Upper lobe of right lung (tissue), 1 donor: ENCODE measurements at regions not wholly inside any gene's neighbourhood (a gene's known extent, or its start where the extent isn't known, plus 50 kb on each side); places are given as distances from the start of the nearest gene placed in this dataset.
"Not testable (repeated sequence)": the region's sequence is repeated elsewhere in the genome, so short reads cannot be mapped to it uniquely, and the experiment has no call there.

ENCODE experiments used
- ATAC-seq: fragments of 200-7000 bp; cut with Tn5 transposase; one replicate; pipeline ENCODE4 v1.9.1; 2020; ENCODE audit warnings: mild to moderate bottlenecking, moderate library complexity
- DNase-seq: peaks from one replicate; pipeline ENCODE4 v3.0.0-alpha.2; 2020
- H3K27ac ChIP-seq: fragments of 200-600 bp; one replicate; pipeline ENCODE4 v1.8.0; 2022
- H3K27me3 ChIP-seq: fragments of 200-600 bp; one replicate; pipeline ENCODE4 v1.8.0; 2022; ENCODE audit warnings: mild to moderate bottlenecking
- H3K36me3 ChIP-seq: fragments of 200-600 bp; one replicate; pipeline ENCODE4 v1.8.0; 2022
- H3K4me1 ChIP-seq: fragments of 200-600 bp; one replicate; pipeline ENCODE4 v1.8.0; 2022
- H3K4me3 ChIP-seq: fragments of 200-600 bp; one replicate; pipeline ENCODE4 v1.8.0; 2022; ENCODE audit warnings: mild to moderate bottlenecking
- H3K9me3 ChIP-seq: fragments of 200-600 bp; one replicate; pipeline ENCODE4 v1.8.0; 2022
- intact Hi-C: fragments of 100-400 bp; cut with DNase I; formaldehyde crosslinking; loops from one replicate; pipeline ENCODE4 v1.11.0; 2022
- TF ChIP-seq, protein P1 (sequence below): fragments of 200-600 bp; IDR thresholded peaks from one replicate; pipeline ENCODE4 v1.8.0; 2022; ENCODE audit warnings: antibody characterized with exemption
- donor health status: DM: no; HTN: yes; CAD: no; lungs with severe emphysema.

DNA sequence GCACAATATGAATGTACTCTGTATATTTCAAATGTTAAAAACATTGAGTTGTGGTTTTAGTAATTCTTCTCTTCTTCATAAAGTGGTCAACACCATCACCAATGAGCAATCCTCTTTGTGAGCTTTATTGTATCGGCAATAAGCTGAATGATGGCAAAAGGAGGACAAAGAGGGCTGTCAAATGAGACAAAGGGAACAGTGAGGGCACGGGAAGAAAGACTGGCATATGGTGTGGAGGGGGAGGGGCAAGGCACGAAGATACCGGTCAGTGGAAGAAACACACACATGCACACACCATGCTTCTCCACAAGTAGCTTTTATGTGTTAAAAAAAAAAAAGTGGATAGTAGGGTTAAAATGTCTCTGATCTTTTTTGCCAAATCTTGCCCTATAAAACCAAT is 506.8 kb upstream of the CITED2 start:
- Histone ChIP-seq H3K27me3 (no peaks in the 10 kb centered on the region), H3K4me1 (peaks cover 12% of the 10 kb centered on the region), H3K9me3 (no peaks in the 10 kb centered on the region), H3K27ac (no peak overlapping the region), H3K4me3 (no peak overlapping the region), H3K36me3 (no peaks in the 10 kb centered on the region)
- DNase-seq (no peak), ATAC-seq (no peak)
- intact Hi-C loops = no loop called here
- TF ChIP-seq, protein P1, sequence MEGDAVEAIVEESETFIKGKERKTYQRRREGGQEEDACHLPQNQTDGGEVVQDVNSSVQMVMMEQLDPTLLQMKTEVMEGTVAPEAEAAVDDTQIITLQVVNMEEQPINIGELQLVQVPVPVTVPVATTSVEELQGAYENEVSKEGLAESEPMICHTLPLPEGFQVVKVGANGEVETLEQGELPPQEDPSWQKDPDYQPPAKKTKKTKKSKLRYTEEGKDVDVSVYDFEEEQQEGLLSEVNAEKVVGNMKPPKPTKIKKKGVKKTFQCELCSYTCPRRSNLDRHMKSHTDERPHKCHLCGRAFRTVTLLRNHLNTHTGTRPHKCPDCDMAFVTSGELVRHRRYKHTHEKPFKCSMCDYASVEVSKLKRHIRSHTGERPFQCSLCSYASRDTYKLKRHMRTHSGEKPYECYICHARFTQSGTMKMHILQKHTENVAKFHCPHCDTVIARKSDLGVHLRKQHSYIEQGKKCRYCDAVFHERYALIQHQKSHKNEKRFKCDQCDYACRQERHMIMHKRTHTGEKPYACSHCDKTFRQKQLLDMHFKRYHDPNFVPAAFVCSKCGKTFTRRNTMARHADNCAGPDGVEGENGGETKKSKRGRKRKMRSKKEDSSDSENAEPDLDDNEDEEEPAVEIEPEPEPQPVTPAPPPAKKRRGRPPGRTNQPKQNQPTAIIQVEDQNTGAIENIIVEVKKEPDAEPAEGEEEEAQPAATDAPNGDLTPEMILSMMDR = no peak

DNA sequence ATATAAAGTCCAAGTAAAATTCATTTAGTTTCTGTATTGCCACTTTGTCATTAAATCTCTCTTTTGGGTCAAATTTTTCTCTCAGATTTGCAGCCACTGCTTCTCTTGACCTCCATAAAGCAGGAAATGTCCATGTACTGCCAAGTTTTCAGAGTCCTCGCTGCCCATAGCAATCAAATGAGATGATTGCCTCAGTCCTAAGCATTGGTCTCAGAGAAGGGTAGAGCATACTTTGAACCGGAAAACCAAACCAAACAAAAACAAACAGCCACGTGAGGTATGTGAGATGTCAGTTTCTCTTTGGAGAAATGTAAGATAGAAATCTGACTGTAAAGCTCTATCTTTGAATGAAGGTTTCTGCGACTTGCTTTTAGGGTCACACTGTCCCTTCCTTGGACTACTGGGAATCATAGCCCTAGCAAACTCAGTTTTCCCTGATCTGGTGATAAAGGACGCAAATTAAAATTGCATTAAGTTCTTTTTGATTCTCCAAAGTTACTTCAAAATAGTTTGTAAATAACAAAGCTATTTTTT is 505.4 kb upstream of the CITED2 start:
- peaks cover 12% of the 10 kb centered on the region for H3K4me1 ChIP-seq
- no peak for DNase-seq
- no peaks in the 10 kb centered on the region for H3K36me3 ChIP-seq
- TF ChIP-seq, protein P1 = no peak
- no peaks in the 10 kb centered on the region for H3K27me3 ChIP-seq
- intact Hi-C loops = no loop called here
- H3K9me3 ChIP-seq = no peaks in the 10 kb centered on the region
- H3K27ac ChIP-seq = no peak overlapping the region
- no peak overlapping the region for H3K4me3 ChIP-seq
- ATAC-seq = no peak

DNA sequence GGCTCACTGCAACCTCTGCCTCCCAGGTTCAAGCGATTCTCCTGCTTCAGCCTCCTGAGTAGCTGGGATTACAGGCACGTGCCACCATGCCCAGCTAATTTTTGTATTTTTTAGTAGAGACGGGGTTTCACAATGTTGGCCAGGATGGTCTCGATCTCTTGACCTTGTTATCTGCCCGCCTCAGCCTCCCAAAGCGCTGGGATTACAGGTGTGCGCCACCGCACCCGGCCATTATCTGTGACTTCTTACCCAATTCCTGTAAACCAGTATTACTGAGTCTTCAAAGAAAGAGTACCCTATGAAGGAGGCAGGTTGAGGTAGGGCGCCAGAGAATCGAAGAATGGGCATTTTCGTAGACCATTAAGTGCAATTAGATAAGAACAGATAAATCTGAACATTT is 504.8 kb upstream of the CITED2 start:
- H3K27ac ChIP-seq, H3K9me3 ChIP-seq, H3K36me3 ChIP-seq, intact Hi-C loops, DNase-seq, ATAC-seq, H3K27me3 ChIP-seq, H3K4me3 ChIP-seq: not testable (repeated sequence)
- peaks cover 12% of the 10 kb centered on the region for H3K4me1 ChIP-seq

DNA sequence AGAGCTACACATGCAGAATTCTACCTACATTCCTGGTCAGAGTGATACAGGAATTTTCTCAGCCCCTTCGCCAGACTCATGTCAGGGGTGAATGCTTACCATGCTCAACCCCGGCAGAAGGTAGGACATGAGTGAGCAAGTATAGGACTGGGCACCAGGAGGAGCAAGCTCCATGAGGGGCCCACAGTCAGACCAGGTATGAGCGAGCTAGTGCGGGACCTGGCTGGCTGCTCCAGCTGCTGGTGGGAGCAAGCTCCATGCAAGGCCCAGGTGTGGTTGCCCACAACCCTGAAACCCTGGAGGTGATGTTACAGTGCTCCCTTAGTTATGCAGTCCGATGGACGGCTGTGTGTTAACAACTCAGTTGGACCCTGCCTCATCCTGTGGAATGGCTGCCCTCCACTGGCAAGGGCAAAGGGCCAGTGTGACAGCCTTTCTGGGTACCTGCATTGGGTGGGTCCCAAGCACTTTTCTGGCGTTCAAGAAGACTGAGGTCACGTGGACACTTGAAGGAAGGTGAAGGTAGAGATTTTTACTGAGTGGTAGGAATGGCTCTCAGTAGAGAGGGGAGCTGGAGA is 503.5 kb upstream of the CITED2 start:
- no peak for DNase-seq
- Histone ChIP-seq H3K4me1 (peaks cover 5% of the 10 kb centered on the region), H3K27me3 (no peaks in the 10 kb centered on the region), H3K4me3 (no peak overlapping the region), H3K27ac (no peak overlapping the region), H3K9me3 (no peaks in the 10 kb centered on the region), H3K36me3 (no peaks in the 10 kb centered on the region)
- intact Hi-C loops = no loop called here
- TF ChIP-seq, protein P1 = no peak
- peak; percentile 40 for ATAC-seq

DNA sequence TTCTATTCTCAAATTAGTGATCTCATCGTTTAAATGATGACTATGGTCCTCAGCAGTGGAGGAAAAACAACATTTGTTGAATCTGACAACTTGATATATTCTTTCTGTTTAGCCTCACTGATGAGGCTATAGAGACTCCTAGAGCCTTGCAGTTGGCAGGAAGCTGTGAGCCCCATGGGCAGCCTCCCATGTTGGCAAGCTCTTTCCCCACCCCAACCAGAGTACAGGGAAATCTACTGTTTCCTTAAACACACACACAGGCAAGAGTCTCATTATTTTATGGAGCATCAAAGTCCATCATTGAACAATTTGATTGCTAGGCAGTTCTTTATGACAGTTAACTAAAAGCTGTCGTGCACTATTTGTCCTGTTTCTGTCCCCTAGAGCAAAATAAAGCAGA is 498.2 kb upstream of the CITED2 start:
- no peak for DNase-seq
- TF ChIP-seq, protein P1 = no peak
- no peak for ATAC-seq
- H3K27me3 ChIP-seq = no peaks in the 10 kb centered on the region
- no peaks in the 10 kb centered on the region for H3K36me3 ChIP-seq
- intact Hi-C loops = no loop called here
- H3K9me3 ChIP-seq = no peaks in the 10 kb centered on the region
- H3K4me1 ChIP-seq = no peaks in the 10 kb centered on the region
- no peak overlapping the region for H3K4me3 ChIP-seq
- no peak overlapping the region for H3K27ac ChIP-seq

DNA sequence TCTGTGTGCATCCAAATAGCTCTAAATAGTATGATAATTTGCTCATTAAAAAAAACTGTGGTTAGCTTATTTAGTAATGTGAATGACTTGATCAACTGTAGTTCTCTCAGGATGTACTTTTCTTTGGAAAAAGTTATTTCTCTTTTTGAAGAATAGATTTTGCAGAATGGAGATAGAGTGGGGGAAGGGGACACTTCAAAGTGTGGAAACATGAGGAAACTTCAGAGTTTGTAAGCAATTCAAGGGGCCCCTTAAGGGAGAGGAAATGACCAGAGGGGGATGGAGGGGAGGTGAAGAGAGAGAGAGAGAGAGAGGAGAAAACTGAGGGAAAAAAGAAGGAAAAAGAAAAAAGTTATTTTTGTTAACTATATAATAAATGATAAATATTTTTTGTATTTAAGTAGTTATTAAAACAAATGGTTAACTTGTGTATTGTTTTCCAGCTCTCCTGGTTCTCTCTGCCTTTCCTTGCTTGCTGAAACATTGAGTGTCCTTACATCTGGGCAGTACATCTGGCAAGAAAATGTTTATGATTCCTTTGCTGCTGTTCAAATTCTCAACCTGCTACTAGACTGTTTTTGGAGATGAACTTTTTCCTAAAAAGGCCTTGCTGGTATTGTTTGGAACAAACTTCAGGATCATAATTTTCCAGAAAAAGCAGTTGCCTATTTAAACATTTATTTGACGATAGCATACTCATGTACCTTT is 497.5 kb upstream of the CITED2 start:
- DNase-seq (no peak), ATAC-seq (no peak)
- H3K4me1 ChIP-seq = no peaks in the 10 kb centered on the region
- H3K9me3 ChIP-seq = no peaks in the 10 kb centered on the region
- no peaks in the 10 kb centered on the region for H3K27me3 ChIP-seq
- H3K36me3 ChIP-seq = no peaks in the 10 kb centered on the region
- TF ChIP-seq, protein P1 = no peak
- H3K4me3 ChIP-seq = no peak overlapping the region
- intact Hi-C loops = no loop called here
- H3K27ac ChIP-seq = no peak overlapping the region
